Esophagus squamous epithelium (tissue), 5 donors: ENCODE measurements at regions not wholly inside any gene's neighbourhood (a gene's known extent, or its start where the extent isn't known, plus 50 kb on each side); places are given as distances from the start of the nearest gene placed in this dataset.

Experiments used
- DNase-seq: peaks from one replicate; lab custom pipeline; 2025; lab: John Stamatoyannopoulos, UW
- H3K27ac ChIP-seq, 4 donors: fragments of 200-600 bp; sonication (generic); one replicate each; pipeline ENCODE4 v1.5.1; 2016 to 2019; ENCODE audit warnings: mild to moderate bottlenecking in 1 of 4
- H3K27me3 ChIP-seq, 4 donors: fragments of 200-600 bp; sonication (generic); 1 replicate in 3 of 4; 2 replicates in 1 of 4; pipeline versions ENCODE4 v1.5.1 to v1.6.0; 2017 to 2021; ENCODE audit warnings: antibody characterized with exemption in 1 of 4
- H3K36me3 ChIP-seq, 3 donors: fragments of 200-600 bp; sonication (generic); one replicate each; pipeline ENCODE4 v1.5.1; 2016 to 2019
- H3K4me1 ChIP-seq, 3 donors: fragments of 200-600 bp; sonication (generic); one replicate each; pipeline ENCODE4 v1.5.1; 2017 to 2019
- H3K4me3 ChIP-seq, 4 donors: fragments of 200-600 bp; sonication (generic); 1 replicate in 3 of 4; 2 replicates in 1 of 4; pipeline ENCODE4 v1.5.1; 2016 to 2019; ENCODE audit warnings: mild to moderate bottlenecking in 2 of 4, moderate library complexity in 1 of 4
- H3K9me3 ChIP-seq, 3 donors: fragments of 200-600 bp; sonication (generic); one replicate each; pipeline ENCODE4 v1.5.1; 2016 to 2019
- POLR2A ChIP-seq, 4 donors: fragments of 450-650 bp; IDR thresholded peaks; one replicate each; pipeline ENCODE4 v1.6.1; 2017; ENCODE audit warnings: antibody characterized with exemption in 4 of 4, mild to moderate bottlenecking in 4 of 4, moderate library complexity in 3 of 4
- WGBS, 2 donors: methylation state at CpG; one replicate each; pipeline ENCODE4 v1.1.5; 2018; 5-methylcytosine and 5-hydroxymethylcytosine counted together
- intact Hi-C: fragments of 100-400 bp; cut with DNase I; formaldehyde crosslinking; loops from one replicate; pipeline ENCODE4 v1.15.0; 2022
- TF ChIP-seq, protein P1 (sequence below), 6 experiments: fragments of 450-650 bp in 4 of 6; fragments of 200-600 bp in 2 of 6; sonication (generic) in 2 of 6; IDR thresholded peaks; one replicate each; pipeline ENCODE4 v1.5.1; 2016 to 2019; ENCODE audit warnings: antibody characterized with exemption in 6 of 6, mild to moderate bottlenecking in 4 of 6, moderate library complexity in 4 of 6
- donor health status: DM: yes; HTN: yes; CAD: no.

DNA sequence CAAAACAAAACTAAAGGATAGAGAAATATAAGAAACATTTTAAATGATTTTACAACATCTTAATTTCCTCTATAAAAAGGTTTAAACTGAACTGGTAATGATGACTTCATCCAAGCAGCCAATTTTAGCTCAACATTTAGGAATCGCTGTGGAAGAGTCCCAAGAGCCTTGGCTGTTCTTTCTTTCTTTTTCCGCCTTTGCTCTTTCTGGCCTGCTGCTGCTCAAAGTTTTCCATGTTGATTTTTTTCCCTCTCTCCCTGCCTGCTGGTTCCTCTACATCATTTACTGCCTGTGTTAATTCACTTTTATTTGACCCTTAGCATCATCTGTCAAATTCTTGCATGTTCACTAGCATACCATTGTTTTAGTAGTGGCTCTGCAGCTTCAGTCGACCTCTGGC is 146.9 kb downstream of the EVX1 start:
- Histone ChIP-seq H3K27ac (peak overlapping the region in 2 of 4 donors; percentile 7 to 19), H3K4me3 (no peak overlapping the region), H3K36me3 (no peaks in the 10 kb centered on the region), H3K4me1 (no peaks in the 10 kb centered on the region), H3K9me3 (no peaks in the 10 kb centered on the region), H3K27me3 (peaks cover 0 to 24% (median 0%) of the 10 kb centered on the region in 4 donors)
- intact Hi-C loops = no loop called here
- 58 to 60% methylated on average over 3 of the region's 3 CpGs for WGBS, 2 donors
- TF ChIP-seq POLR2A (IDR thresholded peaks at IDR 0.05) = no peak
- TF ChIP-seq, protein P1, sequence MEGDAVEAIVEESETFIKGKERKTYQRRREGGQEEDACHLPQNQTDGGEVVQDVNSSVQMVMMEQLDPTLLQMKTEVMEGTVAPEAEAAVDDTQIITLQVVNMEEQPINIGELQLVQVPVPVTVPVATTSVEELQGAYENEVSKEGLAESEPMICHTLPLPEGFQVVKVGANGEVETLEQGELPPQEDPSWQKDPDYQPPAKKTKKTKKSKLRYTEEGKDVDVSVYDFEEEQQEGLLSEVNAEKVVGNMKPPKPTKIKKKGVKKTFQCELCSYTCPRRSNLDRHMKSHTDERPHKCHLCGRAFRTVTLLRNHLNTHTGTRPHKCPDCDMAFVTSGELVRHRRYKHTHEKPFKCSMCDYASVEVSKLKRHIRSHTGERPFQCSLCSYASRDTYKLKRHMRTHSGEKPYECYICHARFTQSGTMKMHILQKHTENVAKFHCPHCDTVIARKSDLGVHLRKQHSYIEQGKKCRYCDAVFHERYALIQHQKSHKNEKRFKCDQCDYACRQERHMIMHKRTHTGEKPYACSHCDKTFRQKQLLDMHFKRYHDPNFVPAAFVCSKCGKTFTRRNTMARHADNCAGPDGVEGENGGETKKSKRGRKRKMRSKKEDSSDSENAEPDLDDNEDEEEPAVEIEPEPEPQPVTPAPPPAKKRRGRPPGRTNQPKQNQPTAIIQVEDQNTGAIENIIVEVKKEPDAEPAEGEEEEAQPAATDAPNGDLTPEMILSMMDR (IDR thresholded peaks at IDR 0.05) = no peak
- DNase-seq = no peak

DNA sequence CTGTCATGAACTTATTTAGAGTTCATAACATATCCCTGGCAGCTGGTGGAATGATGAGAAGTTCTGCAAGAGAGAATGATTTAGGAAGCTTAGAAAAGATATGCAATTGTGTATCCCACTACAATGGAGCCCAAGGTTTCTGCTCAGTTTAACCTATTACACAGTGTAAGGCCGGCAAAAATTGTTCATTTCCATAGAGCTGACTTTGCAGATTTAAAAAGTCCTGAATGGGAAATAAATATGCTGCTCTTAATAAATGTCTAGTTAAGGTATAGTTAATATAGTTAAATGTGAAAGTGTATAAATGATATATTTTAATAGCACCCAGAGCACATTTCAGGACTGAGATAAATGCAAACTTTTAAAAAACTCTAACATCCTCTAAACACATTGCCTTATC is 149.9 kb downstream of the EVX1 start:
- WGBS, 2 donors = 73 to 86% methylated on average over 1 of the region's 1 CpG
- no peaks in the 10 kb centered on the region for H3K36me3 ChIP-seq
- no peaks in the 10 kb centered on the region for H3K4me1 ChIP-seq
- H3K9me3 ChIP-seq = no peaks in the 10 kb centered on the region
- intact Hi-C loops = no loop called here
- no peak overlapping the region for H3K4me3 ChIP-seq
- no peak overlapping the region for H3K27ac ChIP-seq
- peaks cover 0 to 34% (median 0%) of the 10 kb centered on the region in 4 donors for H3K27me3 ChIP-seq
- TF ChIP-seq, protein P1 (IDR thresholded peaks at IDR 0.05) = no peak
- TF ChIP-seq POLR2A (IDR thresholded peaks at IDR 0.05) = no peak
- no peak for DNase-seq

DNA sequence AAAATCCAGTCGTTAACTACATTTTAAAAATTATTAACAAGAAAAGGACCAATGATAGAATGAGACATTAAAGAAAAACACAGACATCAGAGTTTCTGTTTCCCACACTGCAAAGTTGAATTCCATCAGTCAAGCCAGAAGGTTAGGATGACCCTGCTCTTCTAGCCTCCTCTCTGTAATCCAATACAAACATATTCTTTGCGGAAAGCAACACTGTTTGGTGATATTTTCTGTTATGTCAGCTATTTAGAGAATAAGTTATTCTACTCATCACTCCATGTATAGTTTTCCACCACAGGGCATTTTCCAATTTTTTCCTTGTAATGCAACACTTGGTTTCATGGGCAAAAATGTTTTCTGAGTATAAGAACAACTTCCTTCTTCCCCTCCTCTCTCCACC is 152.3 kb downstream of the EVX1 start:
- intact Hi-C loops = no loop called here
- Histone ChIP-seq H3K27me3 (peaks cover 0 to 17% (median 0%) of the 10 kb centered on the region in 4 donors), H3K4me1 (no peaks in the 10 kb centered on the region), H3K9me3 (no peaks in the 10 kb centered on the region), H3K4me3 (no peak overlapping the region), H3K36me3 (no peaks in the 10 kb centered on the region), H3K27ac (no peak overlapping the region)
- DNase-seq = no peak
- 78 to 84% methylated on average over 2 of the region's 2 CpGs for WGBS, 2 donors
- TF ChIP-seq, protein P1 (IDR thresholded peaks at IDR 0.05) = no peak
- TF ChIP-seq POLR2A (IDR thresholded peaks at IDR 0.05) = no peak

DNA sequence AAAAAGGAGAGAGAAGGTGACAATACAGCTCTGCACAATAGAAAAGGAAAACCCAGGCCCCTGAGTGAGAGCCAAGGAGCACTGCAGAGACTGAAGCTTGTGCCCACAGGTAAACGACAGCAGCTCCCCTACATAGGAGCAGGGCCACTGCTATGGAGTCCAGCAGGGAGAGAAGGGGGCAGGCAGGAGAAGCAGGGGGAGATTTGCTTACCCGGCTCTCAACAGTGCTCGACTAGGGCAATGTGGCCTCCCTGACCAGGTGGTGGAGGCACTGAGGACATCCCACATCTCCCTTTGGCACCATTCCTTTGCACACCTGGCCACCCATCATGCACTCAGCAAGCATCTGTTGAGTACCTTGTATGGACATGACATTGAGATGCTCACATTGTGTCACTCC is 153.0 kb downstream of the EVX1 start:
- Histone ChIP-seq H3K4me3 (no peak overlapping the region), H3K27me3 (peaks cover 0 to 17% (median 0%) of the 10 kb centered on the region in 4 donors), H3K9me3 (no peaks in the 10 kb centered on the region), H3K27ac (no peak overlapping the region), H3K4me1 (no peaks in the 10 kb centered on the region), H3K36me3 (no peaks in the 10 kb centered on the region)
- no peak for DNase-seq
- intact Hi-C loops = no loop called here
- TF ChIP-seq POLR2A (IDR thresholded peaks at IDR 0.05) = no peak
- TF ChIP-seq, protein P1 (IDR thresholded peaks at IDR 0.05) = no peak
- WGBS, 2 donors = 72 to 87% methylated on average over 3 of the region's 3 CpGs

DNA sequence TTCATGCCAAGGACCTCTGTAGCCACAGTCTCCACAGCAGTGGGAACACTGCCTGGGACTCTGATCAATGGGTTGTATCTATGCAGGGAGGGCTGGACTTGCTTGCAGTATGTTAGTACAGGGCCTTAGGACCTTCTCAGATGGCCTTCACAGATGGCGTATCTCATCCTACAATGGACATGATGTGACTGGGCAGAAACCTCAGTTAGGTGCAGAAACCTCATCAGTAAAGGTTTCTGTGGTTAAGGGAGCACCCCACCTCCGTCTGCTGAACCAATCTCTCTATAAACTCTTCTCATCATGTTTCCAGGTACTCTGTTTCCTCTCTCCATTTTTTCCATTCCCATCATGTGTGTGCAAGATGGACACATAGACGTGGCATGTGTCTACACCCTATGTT is 154.9 kb downstream of the EVX1 start:
- H3K27ac ChIP-seq = no peak overlapping the region
- 78 to 89% methylated on average over 3 of the region's 3 CpGs for WGBS, 2 donors
- H3K4me1 ChIP-seq = no peaks in the 10 kb centered on the region
- no peaks in the 10 kb centered on the region for H3K36me3 ChIP-seq
- TF ChIP-seq, protein P1 (IDR thresholded peaks at IDR 0.05) = no peak
- no peaks in the 10 kb centered on the region for H3K9me3 ChIP-seq
- H3K4me3 ChIP-seq = no peak overlapping the region
- H3K27me3 ChIP-seq = peaks cover 0 to 17% (median 0%) of the 10 kb centered on the region in 4 donors
- intact Hi-C loops = no loop called here
- DNase-seq = no peak
